PC-9 (cell line): ENCODE measurements at regions not wholly inside any gene's neighbourhood (a gene's known extent, or its start where the extent isn't known, plus 50 kb on each side); places are given as distances from the start of the nearest gene placed in this dataset.

Source experiments
- BruUV-seq: library from RNA; stranded (reverse); fragments of 400-500 nt; replicated peaks from 2 replicates; lab custom pipeline; 2021; lab: Mats Ljungman, UMichigan
- CTCF ChIA-PET: fragments of 300-600 bp; sonication (Branson Sonifier 250); formaldehyde crosslinking; loops from one replicate; lab custom pipeline; 2022; ENCODE audit warnings: antibody characterized with exemption; lab: Charles Lee
- POLR2A ChIA-PET: fragments of 300-600 bp; sonication (Branson Sonifier 250); formaldehyde crosslinking; loops from one replicate; lab custom pipeline; 2022; ENCODE audit warnings: antibody characterized with exemption; ENCODE audit not compliant: unreplicated experiment; lab: Charles Lee
- DNase-seq, 2 experiments: peaks; one replicate each; pipeline versions ENCODE4 v3.0.0 to v3.0.0-alpha.2; 2015 to 2022; ENCODE audit warnings: mixed read lengths in 1 of 2
- H2AFZ ChIP-seq: fragments of 200-600 bp; sonication (generic); 2 replicates; pipeline ENCODE4 v1.8.1; 2017; ENCODE audit warnings: antibody characterized with exemption
- H3F3A ChIP-seq: fragments of 200-600 bp; sonication (generic); 2 replicates; pipeline ENCODE4 v1.8.1; 2017; ENCODE audit warnings: antibody characterized with exemption, mild to moderate bottlenecking, low read depth; ENCODE audit not compliant: insufficient read depth
- H3K27ac ChIP-seq: fragments of 200-600 bp; sonication (generic); 2 replicates; pipeline ENCODE4 v1.6.1; 2016; ENCODE audit warnings: mixed run types
- H3K27me3 ChIP-seq: fragments of 200-600 bp; sonication (generic); 2 replicates; pipeline ENCODE4 v1.6.1; 2016; ENCODE audit warnings: low read depth, mixed run types; ENCODE audit not compliant: insufficient read depth
- H3K36me3 ChIP-seq: fragments of 200-600 bp; sonication (generic); 2 replicates; pipeline ENCODE4 v1.6.1; 2016; ENCODE audit warnings: low read depth, mixed run types
- H3K4me1 ChIP-seq: fragments of 200-600 bp; sonication (generic); replicated peaks from 2 replicates; pipeline ENCODE4 v1.6.1; 2016; ENCODE audit warnings: mixed run types; ENCODE audit not compliant: insufficient read depth
- H3K4me2 ChIP-seq: fragments of 200-600 bp; sonication (generic); 2 replicates; pipeline ENCODE4 v1.6.1; 2017; ENCODE audit warnings: mixed run types
- H3K4me3 ChIP-seq: fragments of 200-600 bp; sonication (generic); 2 replicates; pipeline ENCODE4 v1.6.1; 2016; ENCODE audit warnings: mixed run types
- H3K79me2 ChIP-seq: fragments of 200-600 bp; sonication (generic); 2 replicates; pipeline ENCODE4 v1.6.1; 2017; ENCODE audit warnings: low read depth, mixed run types
- H3K9me2 ChIP-seq: fragments of 200-600 bp; sonication (generic); 2 replicates; pipeline ENCODE4 v1.8.1; 2017; ENCODE audit warnings: mild to moderate bottlenecking; ENCODE audit not compliant: insufficient read depth
- H3K9me3 ChIP-seq: fragments of 200-600 bp; sonication (generic); 2 replicates; pipeline ENCODE4 v1.8.1; 2016; ENCODE audit warnings: low read depth; ENCODE audit not compliant: insufficient read depth
- H4K20me1 ChIP-seq: fragments of 200-600 bp; sonication (generic); 2 replicates; pipeline ENCODE4 v1.8.1; 2017; ENCODE audit not compliant: insufficient read depth
- CTCF ChIP-seq: fragments of 200-600 bp; sonication (generic); conservative IDR thresholded peaks from 2 replicates; pipeline ENCODE4 v1.6.1; 2017; ENCODE audit warnings: mixed run types, antibody characterized with exemption, mild to moderate bottlenecking, moderate library complexity
- EZH2 ChIP-seq: fragments of 200-600 bp; sonication (generic); IDR thresholded peaks from 2 replicates; pipeline ENCODE4 v1.8.0; 2017; ENCODE audit warnings: antibody characterized with exemption, low read depth
- intact Hi-C: fragments of 100-400 bp; cut with micrococcal nuclease; formaldehyde crosslinking; loops from one replicate; pipeline ENCODE4 v1.10.0; 2022; ENCODE audit not compliant: unreplicated experiment

DNA sequence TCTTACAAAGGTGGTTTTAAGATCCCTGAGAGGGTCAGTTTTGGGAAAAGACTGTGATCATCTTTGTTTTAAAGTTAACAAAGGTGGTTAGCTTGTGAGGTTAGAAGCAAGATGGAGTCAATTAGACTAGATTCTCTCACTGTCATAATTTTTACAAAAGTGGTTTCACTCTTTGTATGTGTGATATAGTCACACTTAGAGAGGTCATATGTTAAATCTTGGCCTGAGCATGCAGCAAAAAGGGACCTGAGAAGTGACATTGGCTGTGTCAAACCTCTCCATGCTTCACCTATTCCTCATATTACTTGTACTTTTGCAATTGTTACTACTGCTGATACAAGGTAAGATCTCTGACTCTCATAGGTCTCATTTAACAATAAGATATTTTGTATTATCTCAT is 368.0 kb downstream of the TBC1D32 start:
- Histone ChIP-seq H3K27ac (no peak overlapping the region), H4K20me1 (no peaks in the 10 kb centered on the region), H3K79me2 (no peaks in the 10 kb centered on the region), H3K36me3 (no peaks in the 10 kb centered on the region), H3K9me3 (0 out of 2 replicates have a peak, but pooled peaks cover 5% of the 10 kb centered on the region), H3K9me2 (no peaks in the 10 kb centered on the region), H3F3A (no peaks in the 10 kb centered on the region), H3K27me3 (no peaks in the 10 kb centered on the region), H3K4me2 (no peak overlapping the region), H3K4me1 (no peaks in the 10 kb centered on the region), H3K4me3 (no peak overlapping the region), H2AFZ (no peak overlapping the region)
- ChIA-PET CTCF (no interaction called here), POLR2A (no interaction called here)
- no TSS peak for BruUV-seq
- DNase-seq = no peak
- intact Hi-C loops = no loop called here
- no peak for TF ChIP-seq EZH2
- no peak for TF ChIP-seq CTCF

DNA sequence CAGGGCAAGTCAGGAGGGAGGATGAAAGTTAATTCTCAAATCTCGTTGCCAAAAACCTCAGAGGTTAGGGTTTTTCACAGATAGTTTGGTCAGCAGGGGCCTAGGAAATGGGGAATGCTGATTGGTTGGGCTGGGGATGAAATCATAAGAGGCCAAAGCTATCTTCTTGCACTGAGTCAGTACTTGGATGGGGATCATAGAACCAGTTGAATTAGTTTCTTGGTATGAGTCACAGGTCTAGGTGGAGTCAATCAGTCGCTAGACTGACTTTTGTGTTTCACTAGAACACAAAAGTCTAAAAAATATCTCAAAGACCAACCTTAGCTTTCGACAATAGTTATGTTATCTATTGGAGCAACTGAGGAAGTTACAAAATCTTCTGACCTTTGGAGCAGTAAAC is 368.5 kb downstream of the TBC1D32 start:
- Histone ChIP-seq H3F3A (no peaks in the 10 kb centered on the region), H3K36me3 (no peaks in the 10 kb centered on the region), H3K79me2 (no peaks in the 10 kb centered on the region), H3K9me3 (0 out of 2 replicates have a peak, but pooled peaks cover 5% of the 10 kb centered on the region), H3K4me3 (no peak overlapping the region), H3K27me3 (no peaks in the 10 kb centered on the region), H3K4me2 (no peak overlapping the region), H3K27ac (no peak overlapping the region), H2AFZ (no peak overlapping the region), H3K9me2 (peaks cover 4% of the 10 kb centered on the region; the same call in 1 of the 2 replicates), H4K20me1 (no peaks in the 10 kb centered on the region), H3K4me1 (no peaks in the 10 kb centered on the region)
- DNase-seq = peak in 1 of 2 experiments; percentile 45
- intact Hi-C loops = no loop called here
- TF ChIP-seq CTCF = no peak
- no peak for TF ChIP-seq EZH2
- BruUV-seq = no TSS peak
- CTCF ChIA-PET = no interaction called here
- POLR2A ChIA-PET = no interaction called here

- BruUV-seq = no TSS peak
- no peak for DNase-seq
- Histone ChIP-seq H3K4me3 (no peak overlapping the region), H3K36me3 (no peaks in the 10 kb centered on the region), H3K9me3 (0 out of 2 replicates have a peak, but pooled peaks cover 2% of the 10 kb centered on the region), H4K20me1 (no peaks in the 10 kb centered on the region), H3K4me2 (no peak overlapping the region), H2AFZ (no peak overlapping the region), H3K27ac (no peak overlapping the region), H3K4me1 (no peaks in the 10 kb centered on the region), H3F3A (no peaks in the 10 kb centered on the region), H3K27me3 (no peaks in the 10 kb centered on the region), H3K79me2 (no peaks in the 10 kb centered on the region), H3K9me2 (peaks cover 4% of the 10 kb centered on the region; the same call in 1 of the 2 replicates)
- TF ChIP-seq EZH2 (no peak), CTCF (no peak)
- intact Hi-C loops = no loop called here
- ChIA-PET CTCF (no interaction called here), POLR2A (no interaction called here)
These were observed 373.5 kb downstream of the TBC1D32 start for GRCh38 chr6:120960761-120961160.
